ENCODE measurements at regions not wholly inside any gene's neighbourhood (a gene's known extent, or its start where the extent isn't known, plus 50 kb on each side); places are given as distances from the start of the nearest gene placed in this dataset.
"Not testable (repeated sequence)": the region's sequence is repeated elsewhere in the genome, so short reads cannot be mapped to it uniquely, and the experiment has no call there.

- TF ChIP-seq, protein P1, sequence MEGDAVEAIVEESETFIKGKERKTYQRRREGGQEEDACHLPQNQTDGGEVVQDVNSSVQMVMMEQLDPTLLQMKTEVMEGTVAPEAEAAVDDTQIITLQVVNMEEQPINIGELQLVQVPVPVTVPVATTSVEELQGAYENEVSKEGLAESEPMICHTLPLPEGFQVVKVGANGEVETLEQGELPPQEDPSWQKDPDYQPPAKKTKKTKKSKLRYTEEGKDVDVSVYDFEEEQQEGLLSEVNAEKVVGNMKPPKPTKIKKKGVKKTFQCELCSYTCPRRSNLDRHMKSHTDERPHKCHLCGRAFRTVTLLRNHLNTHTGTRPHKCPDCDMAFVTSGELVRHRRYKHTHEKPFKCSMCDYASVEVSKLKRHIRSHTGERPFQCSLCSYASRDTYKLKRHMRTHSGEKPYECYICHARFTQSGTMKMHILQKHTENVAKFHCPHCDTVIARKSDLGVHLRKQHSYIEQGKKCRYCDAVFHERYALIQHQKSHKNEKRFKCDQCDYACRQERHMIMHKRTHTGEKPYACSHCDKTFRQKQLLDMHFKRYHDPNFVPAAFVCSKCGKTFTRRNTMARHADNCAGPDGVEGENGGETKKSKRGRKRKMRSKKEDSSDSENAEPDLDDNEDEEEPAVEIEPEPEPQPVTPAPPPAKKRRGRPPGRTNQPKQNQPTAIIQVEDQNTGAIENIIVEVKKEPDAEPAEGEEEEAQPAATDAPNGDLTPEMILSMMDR (conservative IDR thresholded peaks at IDR 0.05): no peak
- Histone ChIP-seq H3K9me3 (ENCODE audit: control insufficient read depth, low read length) (peaks cover 17% of the 10 kb centered on the region), H3K27me3 (ENCODE audit: control insufficient read depth, insufficient read depth, low read length, poor library complexity, severe bottlenecking) (no peaks in the 10 kb centered on the region), H3K27ac (ENCODE audit: low read depth, low read length) (no peak overlapping the region), H3K4me1 (ENCODE audit: control insufficient read depth, insufficient read depth, low read length) (no peaks in the 10 kb centered on the region), H3K36me3 (ENCODE audit: control insufficient read depth, insufficient read depth, low read length) (no peaks in the 10 kb centered on the region), H3K4me3 (ENCODE audit: low read length) (no peak overlapping the region), H3K9ac (ENCODE audit: extremely low read depth, low read length, poor library complexity, severe bottlenecking) (no peak overlapping the region)
- Mint-ChIP-seq H3K9me3 (peaks cover 15% of the 10 kb centered on the region), H3K4me1 (no peaks in the 10 kb centered on the region), H3K4me3 (no peak overlapping the region), H3K27me3 (ENCODE audit: insufficient read depth) (no peaks in the 10 kb centered on the region), H3K36me3 (ENCODE audit: low read depth) (no peaks in the 10 kb centered on the region), H3K27ac (no peak overlapping the region)
- WGBS, 2 experiments (ENCODE audit: insufficient coverage in 1 of 2, insufficient read length in 1 of 2): 96 to 100% methylated on average over 1 to 3 of the region's 3 CpGs
- no peak for DNase-seq
Measured at GRCh38 chr1:68777851-68778250, 281.0 kb upstream of the DEPDC1 start.

GRCh38 chr1:68779841-68780240, 283.0 kb upstream of the DEPDC1 start:
- H3K27me3 Mint-ChIP-seq (ENCODE audit: insufficient read depth); H3K36me3 Mint-ChIP-seq (ENCODE audit: low read depth); H3K27ac ChIP-seq (ENCODE audit: low read depth, low read length); H3K36me3 ChIP-seq (ENCODE audit: control insufficient read depth, insufficient read depth, low read length); H3K27me3 ChIP-seq (ENCODE audit: control insufficient read depth, insufficient read depth, low read length, poor library complexity, severe bottlenecking); H3K4me1 Mint-ChIP-seq; DNase-seq; H3K27ac Mint-ChIP-seq; H3K9ac ChIP-seq (ENCODE audit: extremely low read depth, low read length, poor library complexity, severe bottlenecking); H3K4me1 ChIP-seq (ENCODE audit: control insufficient read depth, insufficient read depth, low read length); H3K4me3 ChIP-seq (ENCODE audit: low read length); H3K4me3 Mint-ChIP-seq: not testable (repeated sequence)
- 88% methylated on average over 1 of the region's 1 CpG; no CpG with 5 or more reads in 1 of the 2 experiments for WGBS, 2 experiments (ENCODE audit: insufficient coverage in 1 of 2, insufficient read length in 1 of 2)
- peaks cover 17% of the 10 kb centered on the region for H3K9me3 ChIP-seq (ENCODE audit: control insufficient read depth, low read length)
- H3K9me3 Mint-ChIP-seq: peaks cover 15% of the 10 kb centered on the region

DNA sequence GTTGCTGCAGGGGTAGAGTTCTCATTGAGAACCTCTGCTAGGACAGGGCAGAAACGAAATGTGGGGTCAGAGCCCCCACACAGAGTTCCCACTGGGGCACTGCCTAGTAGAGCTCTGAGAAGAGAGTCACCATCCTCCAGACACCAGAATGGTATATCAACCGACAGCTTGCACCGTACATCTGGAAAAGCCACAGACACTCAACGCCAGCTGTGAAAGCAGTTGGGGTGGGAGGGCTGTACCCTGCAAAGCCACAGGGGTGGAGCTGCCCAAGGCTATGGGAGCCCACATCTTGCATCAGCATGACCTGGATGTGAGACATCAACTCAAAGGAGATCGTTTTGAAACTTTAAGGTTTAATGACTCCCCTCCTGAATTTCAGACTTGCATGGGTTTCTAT, 284.0 kb upstream of the DEPDC1 start:
- no peak overlapping the region for H3K27ac Mint-ChIP-seq

DNA sequence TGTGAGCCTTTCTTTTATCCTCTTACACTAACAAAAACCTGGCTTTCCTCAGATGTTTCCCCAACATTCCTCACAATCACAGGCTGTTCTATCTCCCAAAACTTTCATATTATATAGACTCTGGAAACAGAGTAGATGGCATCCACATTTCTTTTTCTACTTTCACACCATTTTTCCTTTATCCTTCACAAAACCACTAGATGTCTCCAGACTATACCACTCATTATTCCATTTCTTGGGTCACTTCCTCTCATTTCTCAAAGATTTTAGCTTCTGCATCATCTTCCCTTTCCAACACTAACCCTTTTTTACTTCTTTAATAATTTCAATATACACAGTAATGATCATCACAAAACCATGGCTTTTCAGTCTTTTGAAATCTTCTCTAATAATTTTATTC, 286.0 kb upstream of the DEPDC1 start:
- no peak for DNase-seq
- Mint-ChIP-seq H3K27me3 (ENCODE audit: insufficient read depth) (no peaks in the 10 kb centered on the region), H3K36me3 (ENCODE audit: low read depth) (no peaks in the 10 kb centered on the region), H3K4me3 (no peak overlapping the region), H3K4me1 (no peaks in the 10 kb centered on the region), H3K27ac (no peak overlapping the region), H3K9me3 (peaks cover 15% of the 10 kb centered on the region)
- no peaks in the 10 kb centered on the region for H3K27me3 ChIP-seq (ENCODE audit: control insufficient read depth, insufficient read depth, low read length, poor library complexity, severe bottlenecking)
- H3K9ac ChIP-seq (ENCODE audit: extremely low read depth, low read length, poor library complexity, severe bottlenecking): no peak overlapping the region
- H3K4me3 ChIP-seq (ENCODE audit: low read length): no peak overlapping the region
- TF ChIP-seq, protein P1 (conservative IDR thresholded peaks at IDR 0.05): peak; percentile 56
- H3K4me1 ChIP-seq (ENCODE audit: control insufficient read depth, insufficient read depth, low read length): no peaks in the 10 kb centered on the region
- no peak overlapping the region for H3K27ac ChIP-seq (ENCODE audit: low read depth, low read length)
- H3K9me3 ChIP-seq (ENCODE audit: control insufficient read depth, low read length): peaks cover 17% of the 10 kb centered on the region
- H3K36me3 ChIP-seq (ENCODE audit: control insufficient read depth, insufficient read depth, low read length): no peaks in the 10 kb centered on the region

More for the DNA sequence above, 284.0 kb upstream of the DEPDC1 start:
- no peak for DNase-seq
- H3K4me3 Mint-ChIP-seq: no peak overlapping the region
- TF ChIP-seq, protein P1 (conservative IDR thresholded peaks at IDR 0.05): no peak
- Histone ChIP-seq H3K4me3 (ENCODE audit: low read length) (no peak overlapping the region), H3K27ac (ENCODE audit: low read depth, low read length) (no peak overlapping the region), H3K27me3 (ENCODE audit: control insufficient read depth, insufficient read depth, low read length, poor library complexity, severe bottlenecking) (no peaks in the 10 kb centered on the region), H3K9ac (ENCODE audit: extremely low read depth, low read length, poor library complexity, severe bottlenecking) (no peak overlapping the region), H3K36me3 (ENCODE audit: control insufficient read depth, insufficient read depth, low read length) (no peaks in the 10 kb centered on the region), H3K9me3 (ENCODE audit: control insufficient read depth, low read length) (peaks cover 17% of the 10 kb centered on the region), H3K4me1 (ENCODE audit: control insufficient read depth, insufficient read depth, low read length) (no peaks in the 10 kb centered on the region)
- H3K36me3 Mint-ChIP-seq (ENCODE audit: low read depth): no peaks in the 10 kb centered on the region
- H3K27me3 Mint-ChIP-seq (ENCODE audit: insufficient read depth): no peaks in the 10 kb centered on the region
- 82 to 86% methylated on average over 4 to 5 of the region's 5 CpGs for WGBS, 2 experiments (ENCODE audit: insufficient coverage in 1 of 2, insufficient read length in 1 of 2)
- H3K4me1 Mint-ChIP-seq: no peaks in the 10 kb centered on the region
- peaks cover 15% of the 10 kb centered on the region for H3K9me3 Mint-ChIP-seq

Data from endodermal cell (in vitro differentiated cells).